ENCODE measurements at regions not wholly inside any gene's neighbourhood (a gene's known extent, or its start where the extent isn't known, plus 50 kb on each side); places are given as distances from the start of the nearest gene placed in this dataset.

DNA sequence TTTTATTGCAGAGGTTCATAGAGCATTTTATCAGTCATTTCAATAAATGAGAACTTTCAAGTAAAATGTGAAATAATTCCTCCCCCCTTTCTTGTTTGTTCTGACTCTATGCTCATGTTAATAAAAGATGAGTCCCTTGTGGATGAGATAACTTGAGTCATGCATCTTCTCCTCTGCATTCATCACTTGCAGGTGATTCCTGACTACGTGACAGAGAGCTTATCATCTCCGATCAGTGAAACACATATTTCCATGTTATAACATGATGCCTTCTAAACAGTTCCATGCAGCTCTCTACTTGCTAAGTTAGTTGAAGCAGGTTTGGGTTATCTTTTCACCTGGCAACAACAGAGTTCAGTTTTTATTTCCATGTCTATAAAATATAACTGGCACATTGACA is 160.1 kb upstream of the ANKRD50 start:
- no peak overlapping the region for H3K4me3 Mint-ChIP-seq
- peaks cover 10% of the 10 kb centered on the region for H3K9me3 Mint-ChIP-seq
- TF ChIP-seq, protein P1, sequence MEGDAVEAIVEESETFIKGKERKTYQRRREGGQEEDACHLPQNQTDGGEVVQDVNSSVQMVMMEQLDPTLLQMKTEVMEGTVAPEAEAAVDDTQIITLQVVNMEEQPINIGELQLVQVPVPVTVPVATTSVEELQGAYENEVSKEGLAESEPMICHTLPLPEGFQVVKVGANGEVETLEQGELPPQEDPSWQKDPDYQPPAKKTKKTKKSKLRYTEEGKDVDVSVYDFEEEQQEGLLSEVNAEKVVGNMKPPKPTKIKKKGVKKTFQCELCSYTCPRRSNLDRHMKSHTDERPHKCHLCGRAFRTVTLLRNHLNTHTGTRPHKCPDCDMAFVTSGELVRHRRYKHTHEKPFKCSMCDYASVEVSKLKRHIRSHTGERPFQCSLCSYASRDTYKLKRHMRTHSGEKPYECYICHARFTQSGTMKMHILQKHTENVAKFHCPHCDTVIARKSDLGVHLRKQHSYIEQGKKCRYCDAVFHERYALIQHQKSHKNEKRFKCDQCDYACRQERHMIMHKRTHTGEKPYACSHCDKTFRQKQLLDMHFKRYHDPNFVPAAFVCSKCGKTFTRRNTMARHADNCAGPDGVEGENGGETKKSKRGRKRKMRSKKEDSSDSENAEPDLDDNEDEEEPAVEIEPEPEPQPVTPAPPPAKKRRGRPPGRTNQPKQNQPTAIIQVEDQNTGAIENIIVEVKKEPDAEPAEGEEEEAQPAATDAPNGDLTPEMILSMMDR (IDR thresholded peaks at IDR 0.05; ENCODE audit: unreplicated experiment in 3 of 3) = no peak
- no peak overlapping the region for H3K27ac Mint-ChIP-seq
- no peaks in the 10 kb centered on the region for H3K36me3 Mint-ChIP-seq (ENCODE audit: low read depth)
- H3K4me1 Mint-ChIP-seq = no peaks in the 10 kb centered on the region
- H3K27me3 Mint-ChIP-seq (ENCODE audit: low read depth) = no peaks in the 10 kb centered on the region

DNA sequence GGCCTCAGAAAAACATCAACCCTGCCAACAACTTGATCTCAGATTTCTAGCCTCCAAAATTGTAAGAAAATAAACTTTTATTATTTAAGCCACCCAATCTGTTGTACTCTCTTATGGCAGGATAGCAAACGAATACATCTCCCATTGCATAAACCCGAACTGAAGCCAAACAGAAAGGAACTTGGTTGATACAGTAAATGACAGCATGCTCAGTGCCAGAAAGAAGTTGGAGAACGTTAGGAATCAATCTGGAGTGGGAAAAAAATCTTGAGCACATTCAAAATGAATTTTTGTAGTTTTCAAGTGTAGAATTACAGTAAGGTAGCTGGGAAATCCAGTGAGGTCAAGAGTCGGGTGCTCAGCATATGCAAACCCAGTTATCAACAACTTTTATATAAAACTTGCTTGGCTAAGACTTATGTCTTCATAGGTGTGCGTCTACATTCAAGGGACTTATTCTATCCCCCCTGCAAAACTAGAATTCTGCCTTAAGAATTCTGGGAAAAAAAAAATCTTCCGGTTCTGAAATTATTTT is 157.5 kb upstream of the ANKRD50 start:
- no peak overlapping the region for H3K27ac Mint-ChIP-seq
- TF ChIP-seq, protein P1 (IDR thresholded peaks at IDR 0.05; ENCODE audit: unreplicated experiment in 3 of 3) = no peak
- peaks cover 5% of the 10 kb centered on the region for H3K4me1 Mint-ChIP-seq
- peaks cover 2% of the 10 kb centered on the region for H3K9me3 Mint-ChIP-seq
- no peaks in the 10 kb centered on the region for H3K27me3 Mint-ChIP-seq (ENCODE audit: low read depth)
- no peaks in the 10 kb centered on the region for H3K36me3 Mint-ChIP-seq (ENCODE audit: low read depth)
- no peak overlapping the region for H3K4me3 Mint-ChIP-seq

DNA sequence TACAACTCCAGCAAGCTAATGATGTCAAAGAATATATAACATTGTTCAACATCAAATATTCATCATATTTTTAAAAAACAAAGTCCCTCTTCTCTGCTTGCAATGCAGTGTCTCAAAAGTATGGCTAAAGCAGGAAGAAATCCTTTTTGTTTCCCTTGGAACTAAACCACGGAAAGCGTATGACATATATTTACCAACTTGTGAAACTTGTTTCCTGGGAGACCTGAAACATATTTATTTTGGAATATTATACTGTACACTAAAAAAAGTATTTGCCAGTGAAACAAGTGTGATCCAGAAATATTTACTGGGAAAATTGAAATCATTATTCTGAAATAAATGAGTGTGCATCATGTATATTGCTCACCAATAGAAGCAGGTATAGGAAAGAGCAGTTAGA is 156.0 kb upstream of the ANKRD50 start:
- H3K4me1 Mint-ChIP-seq = peaks cover 8% of the 10 kb centered on the region
- H3K9me3 Mint-ChIP-seq = peaks cover 2% of the 10 kb centered on the region
- H3K27me3 Mint-ChIP-seq (ENCODE audit: low read depth) = no peaks in the 10 kb centered on the region
- no peak overlapping the region for H3K27ac Mint-ChIP-seq
- H3K36me3 Mint-ChIP-seq (ENCODE audit: low read depth) = no peaks in the 10 kb centered on the region
- no peak overlapping the region for H3K4me3 Mint-ChIP-seq
- TF ChIP-seq, protein P1 (IDR thresholded peaks at IDR 0.05; ENCODE audit: unreplicated experiment in 3 of 3) = no peak

DNA sequence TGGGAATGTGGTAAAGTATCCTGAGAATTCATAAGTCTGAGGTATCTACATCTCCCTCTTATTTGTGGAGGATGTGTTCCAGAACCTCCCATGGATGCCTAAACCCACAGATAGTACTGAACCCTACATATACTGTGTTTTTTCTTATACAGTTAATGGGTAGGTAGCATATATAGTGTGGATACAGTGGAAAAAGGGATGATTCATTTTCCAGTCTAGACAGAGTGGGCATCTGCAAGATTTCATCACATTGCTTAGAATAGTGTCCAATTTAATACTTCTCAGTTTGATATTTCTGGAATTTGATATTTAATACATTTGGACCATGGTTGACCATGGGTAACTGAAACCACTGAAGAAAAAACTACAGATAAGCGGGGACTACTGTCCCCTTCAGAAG is 155.0 kb upstream of the ANKRD50 start:
- Mint-ChIP-seq H3K36me3 (ENCODE audit: low read depth) (no peaks in the 10 kb centered on the region), H3K27ac (no peak overlapping the region), H3K9me3 (no peaks in the 10 kb centered on the region), H3K27me3 (ENCODE audit: low read depth) (no peaks in the 10 kb centered on the region), H3K4me1 (peaks cover 12% of the 10 kb centered on the region), H3K4me3 (no peak overlapping the region)
- TF ChIP-seq, protein P1 (IDR thresholded peaks at IDR 0.05; ENCODE audit: unreplicated experiment in 3 of 3) = no peak

DNA sequence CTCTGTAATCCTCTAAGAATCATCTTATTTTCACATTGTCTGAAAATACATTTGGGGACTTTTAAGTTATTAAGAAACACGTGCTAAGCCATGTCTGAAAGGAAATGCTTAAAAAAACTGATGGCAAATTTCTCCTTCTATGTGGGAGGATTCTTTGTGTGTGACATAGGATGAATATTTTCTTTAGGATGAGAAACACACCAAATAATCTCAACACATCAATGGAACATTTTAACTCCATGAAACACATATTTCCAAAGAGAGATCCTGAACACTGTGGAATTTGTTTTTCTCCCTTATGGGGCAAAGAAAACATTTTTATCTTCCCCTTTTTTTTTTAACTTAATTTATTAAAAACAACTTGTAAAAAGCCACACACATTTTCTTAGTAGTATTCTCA is 153.8 kb upstream of the ANKRD50 start:
- Mint-ChIP-seq H3K4me3 (no peak overlapping the region), H3K9me3 (no peaks in the 10 kb centered on the region), H3K36me3 (ENCODE audit: low read depth) (no peaks in the 10 kb centered on the region), H3K27ac (no peak overlapping the region), H3K4me1 (peaks cover 12% of the 10 kb centered on the region), H3K27me3 (ENCODE audit: low read depth) (no peaks in the 10 kb centered on the region)
- TF ChIP-seq, protein P1 (IDR thresholded peaks at IDR 0.05; ENCODE audit: unreplicated experiment in 3 of 3) = no peak

DNA sequence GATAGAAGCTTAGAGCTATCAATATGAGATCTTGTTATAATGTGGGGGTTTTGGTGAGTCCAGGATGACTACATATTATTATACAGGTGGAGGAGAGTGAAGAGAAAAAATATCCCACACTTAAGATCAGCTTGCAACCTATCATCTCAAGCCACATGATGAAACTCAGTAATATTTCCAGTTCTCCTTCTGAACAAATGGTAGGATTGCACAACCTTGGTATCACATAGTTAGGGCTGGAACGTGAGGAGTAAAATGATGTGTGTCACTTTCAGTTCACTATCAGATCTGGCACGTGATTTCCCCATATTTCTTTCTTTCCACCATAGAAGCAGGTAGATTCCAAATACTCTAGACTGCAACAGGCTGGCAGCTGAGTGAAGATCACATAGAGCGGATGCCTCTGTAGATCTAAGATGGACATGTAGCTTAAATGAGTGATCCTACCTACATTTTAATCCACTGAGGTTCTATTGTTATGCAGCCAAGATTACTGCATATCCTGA is 150.6 kb upstream of the ANKRD50 start:
- Mint-ChIP-seq H3K27ac (no peak overlapping the region), H3K4me1 (peaks cover 12% of the 10 kb centered on the region), H3K36me3 (ENCODE audit: low read depth) (no peaks in the 10 kb centered on the region), H3K9me3 (no peaks in the 10 kb centered on the region), H3K4me3 (no peak overlapping the region), H3K27me3 (ENCODE audit: low read depth) (no peaks in the 10 kb centered on the region)
- TF ChIP-seq, protein P1 (IDR thresholded peaks at IDR 0.05; ENCODE audit: unreplicated experiment in 3 of 3) = no peak

All from nephron (organoid).